Endothelial cell (in vitro differentiated cells): ENCODE measurements at regions not wholly inside any gene's neighbourhood (a gene's known extent, or its start where the extent isn't known, plus 50 kb on each side); places are given as distances from the start of the nearest gene placed in this dataset.

Source experiments
- DNase-seq: peaks from one replicate; pipeline ENCODE4 v3.0.0; 2021; ENCODE audit warnings: low spot score
- H3K27ac Mint-ChIP-seq: one replicate; pipeline ENCODE4 v1.8.0; 2021; ENCODE audit warnings: mixed read lengths, inconsistent platforms; ENCODE audit not compliant: unreplicated experiment
- H3K27me3 Mint-ChIP-seq: one replicate; pipeline ENCODE4 v1.8.0; 2021; ENCODE audit warnings: mild to moderate bottlenecking, moderate library complexity, mixed read lengths, inconsistent platforms; ENCODE audit not compliant: unreplicated experiment
- H3K36me3 Mint-ChIP-seq: one replicate; pipeline ENCODE4 v1.8.0; 2021; ENCODE audit warnings: mild to moderate bottlenecking, low read depth, mixed read lengths, inconsistent platforms; ENCODE audit not compliant: unreplicated experiment
- H3K4me1 Mint-ChIP-seq: one replicate; pipeline ENCODE4 v1.8.0; 2021; ENCODE audit warnings: mild to moderate bottlenecking, mixed read lengths, inconsistent platforms; ENCODE audit not compliant: unreplicated experiment
- H3K4me3 Mint-ChIP-seq: one replicate; pipeline ENCODE4 v1.8.0; 2021; ENCODE audit warnings: mild to moderate bottlenecking, mixed read lengths, inconsistent platforms; ENCODE audit not compliant: unreplicated experiment
- H3K9me3 Mint-ChIP-seq: one replicate; pipeline ENCODE4 v1.8.0; 2021; ENCODE audit warnings: mixed read lengths, inconsistent platforms; ENCODE audit not compliant: unreplicated experiment
- CTCF ChIP-seq: fragments of 200-600 bp; sonication (generic); IDR thresholded peaks from one replicate; pipeline ENCODE4 v1.5.0; 2021; ENCODE audit warnings: antibody characterized with exemption; ENCODE audit not compliant: unreplicated experiment

- Mint-ChIP-seq H3K27ac (no peak overlapping the region), H3K9me3 (no peaks in the 10 kb centered on the region), H3K4me3 (no peak overlapping the region), H3K27me3 (no peaks in the 10 kb centered on the region), H3K4me1 (no peaks in the 10 kb centered on the region), H3K36me3 (no peaks in the 10 kb centered on the region)
- DNase-seq, result no peak
- no peak for TF ChIP-seq CTCF
These were observed 532.9 kb upstream of the IL12A start for GRCh38 chr3:159455741-159456181.

- Mint-ChIP-seq H3K27ac (no peak overlapping the region), H3K4me1 (no peaks in the 10 kb centered on the region), H3K9me3 (no peaks in the 10 kb centered on the region), H3K27me3 (no peaks in the 10 kb centered on the region), H3K36me3 (no peaks in the 10 kb centered on the region), H3K4me3 (no peak overlapping the region)
- no peak for DNase-seq
- no peak for TF ChIP-seq CTCF
These were observed 530.6 kb upstream of the IL12A start for GRCh38 chr3:159458010-159458409.

GRCh38 chr3:159458982-159459381, 529.7 kb upstream of the IL12A start:
- no peaks in the 10 kb centered on the region for H3K9me3 Mint-ChIP-seq
- no peaks in the 10 kb centered on the region for H3K36me3 Mint-ChIP-seq
- no peak overlapping the region for H3K27ac Mint-ChIP-seq
- no peak overlapping the region for H3K4me3 Mint-ChIP-seq
- TF ChIP-seq CTCF, result no peak
- no peak for DNase-seq
- H3K4me1 Mint-ChIP-seq, result no peaks in the 10 kb centered on the region
- no peaks in the 10 kb centered on the region for H3K27me3 Mint-ChIP-seq

GRCh38 chr3:159472611-159473010, 516.0 kb upstream of the IL12A start:
- no peaks in the 10 kb centered on the region for H3K27me3 Mint-ChIP-seq
- H3K4me1 Mint-ChIP-seq, result no peaks in the 10 kb centered on the region
- no peak for TF ChIP-seq CTCF
- DNase-seq, result no peak
- H3K36me3 Mint-ChIP-seq, result no peaks in the 10 kb centered on the region
- H3K9me3 Mint-ChIP-seq, result no peaks in the 10 kb centered on the region
- no peak overlapping the region for H3K4me3 Mint-ChIP-seq
- H3K27ac Mint-ChIP-seq, result no peak overlapping the region

- H3K4me1 Mint-ChIP-seq, result no peaks in the 10 kb centered on the region
- no peaks in the 10 kb centered on the region for H3K27me3 Mint-ChIP-seq
- TF ChIP-seq CTCF, result no peak
- H3K9me3 Mint-ChIP-seq, result no peaks in the 10 kb centered on the region
- H3K36me3 Mint-ChIP-seq, result no peaks in the 10 kb centered on the region
- no peak for DNase-seq
- no peak overlapping the region for H3K27ac Mint-ChIP-seq
- no peak overlapping the region for H3K4me3 Mint-ChIP-seq
These were observed 515.4 kb upstream of the IL12A start for GRCh38 chr3:159473206-159473605.
